ENCODE measurements at regions not wholly inside any gene's neighbourhood (a gene's known extent, or its start where the extent isn't known, plus 50 kb on each side); places are given as distances from the start of the nearest gene placed in this dataset.

- Histone ChIP-seq H3K4me1 (replicated peaks in 1 of 4; ENCODE audit: control insufficient read depth in 3 of 4, insufficient read depth in 4 of 4, low read length in 3 of 4) (peaks cover 0 to 8% (median 0%) of the 10 kb centered on the region in 4 experiments; a peak in 3 of 7 replicates), H3K23ac (ENCODE audit: insufficient read length) (no peak overlapping the region), H4K91ac (replicated peaks; ENCODE audit: insufficient read length, low read length) (no peak overlapping the region), H3K23me2 (ENCODE audit: low read depth, low read length) (no peaks in the 10 kb centered on the region), H2AFZ (ENCODE audit: low read length) (0 out of 2 replicates have a peak overlapping the region, but pooled peaks have one; percentile 11), H4K20me1 (replicated peaks in 1 of 2; ENCODE audit: control insufficient read depth in 1 of 2, insufficient read depth in 2 of 2, low read length in 2 of 2) (no peaks in the 10 kb centered on the region), H3K9ac (replicated peaks in 1 of 4; ENCODE audit: extremely low read depth in 1 of 4, low read depth in 3 of 4, low read length in 3 of 4) (no peak overlapping the region), H2BK15ac (ENCODE audit: low read length) (no peak overlapping the region), H2AK5ac (ENCODE audit: low read depth, low read length) (no peak overlapping the region), H4K5ac (ENCODE audit: insufficient read length, low read depth, low read length) (no peak overlapping the region), H3K4me3 (ENCODE audit: extremely low read depth in 1 of 4, insufficient read depth in 2 of 4, low read depth in 3 of 4, low read length in 4 of 4) (no peak overlapping the region), H4K8ac (ENCODE audit: extremely low read depth, insufficient read depth, low read length) (no peak overlapping the region), H3K14ac (ENCODE audit: insufficient read length) (no peak overlapping the region), H2BK12ac (ENCODE audit: low read depth, low read length) (0 out of 2 replicates have a peak overlapping the region, but pooled peaks have one; percentile 28), H2BK120ac (replicated peaks; ENCODE audit: low read depth, low read length) (no peak overlapping the region), H3K36me3 (ENCODE audit: control insufficient read depth in 2 of 4, insufficient read depth in 4 of 4, low read length in 3 of 4) (no peaks in the 10 kb centered on the region), H3K4ac (replicated peaks; ENCODE audit: insufficient read length, low read depth, low read length) (no peak overlapping the region), H3K18ac (ENCODE audit: extremely low read depth, low read length) (0 out of 2 replicates have a peak overlapping the region, but pooled peaks have one; percentile 38), H3K27ac (ENCODE audit: low read depth, low read length) (no peak overlapping the region), H2BK5ac (ENCODE audit: low read depth, low read length) (no peak overlapping the region), H2BK20ac (ENCODE audit: low read length) (no peak overlapping the region), H3K79me1 (ENCODE audit: low read depth, low read length) (no peaks in the 10 kb centered on the region), H3K79me2 (ENCODE audit: control insufficient read depth in 1 of 2, insufficient read depth in 2 of 2, low read length in 2 of 2) (no peaks in the 10 kb centered on the region), H3K56ac (replicated peaks; ENCODE audit: insufficient read length, low read depth, low read length) (no peak overlapping the region), H3K4me2 (ENCODE audit: insufficient read depth in 1 of 2, low read depth in 2 of 2, low read length in 2 of 2) (no peak overlapping the region), H3K9me3 (ENCODE audit: insufficient read depth in 2 of 2, low read depth in 1 of 2, low read length in 1 of 2) (no peaks in the 10 kb centered on the region), H3K27me3 (replicated peaks in 1 of 4; ENCODE audit: control insufficient read depth in 3 of 4, extremely low read depth in 1 of 4, insufficient read depth in 3 of 4, low read length in 3 of 4) (no peaks in the 10 kb centered on the region; a peak in 1 of 7 replicates)
- ChIA-PET POLR2A (ENCODE audit: partially characterized antibody) (interaction anchor here (1.0 kb wide), 1 partner anchor 10 kb away, joined by 3 read pairs; no protein-coding TSS in a partner anchor), CTCF (ENCODE audit: partially characterized antibody) (interaction anchor here (0.9 to 2.0 kb wide), 5 partner anchors 13 to 93 kb away, joined by 3 to 10 read pairs (median 3); no protein-coding TSS in a partner anchor)
- no peak for FAIRE-seq
- 87% methylated on average over 9 of the region's 10 CpGs; no CpG with 5 or more reads in 1 of the 2 experiments for WGBS, 2 experiments (ENCODE audit: extremely low coverage in 1 of 2, insufficient coverage in 1 of 2, insufficient read length in 1 of 2, insufficient replicate concordance in 2 of 2, low coverage in 1 of 2, low lambda C conversion rate in 2 of 2, missing lambda C conversion rate in 1 of 2)
- DNase-seq (ENCODE audit: low read depth in 1 of 2, low spot score in 2 of 2), result no peak
- no peak for TF ChIP-seq ASH2L (IDR thresholded peaks at IDR 0.05; ENCODE audit: low read length)
These were observed 83.0 kb downstream of the RIPK4 start for GRCh38 chr21:41683815-41684214.

All from H1 (cell line).